CD4-positive, alpha-beta T cell (primary cell): ENCODE measurements at regions not wholly inside any gene's neighbourhood (a gene's known extent, or its start where the extent isn't known, plus 50 kb on each side); places are given as distances from the start of the nearest gene placed in this dataset.

Experiments used
- ATAC-seq: fragments of 200-7000 bp; cut with Tn5 transposase; one replicate; pipeline ENCODE4 v1.10.0; 2022; ENCODE audit warnings: mild to moderate bottlenecking; ENCODE audit not compliant: poor library complexity
- CTCF ChIA-PET: fragments of 350-600 bp; sonication (Branson Sonifier 250); formaldehyde crosslinking; loops from one replicate; lab custom pipeline; 2021; ENCODE audit warnings: antibody characterized with exemption, inconsistent platforms; lab: Charles Lee
- POLR2A ChIA-PET: fragments of 350-600 bp; sonication (Branson Sonifier 250); formaldehyde crosslinking; loops from one replicate; lab custom pipeline; 2021; ENCODE audit warnings: antibody characterized with exemption, inconsistent platforms; lab: Charles Lee
- DNase-seq, 14 experiments: peaks; one replicate each; pipeline ENCODE4 v3.0.0-alpha.2; 2013 to 2020; ENCODE audit warnings: mixed read lengths in 2 of 14
- H3K27ac ChIP-seq, 2 donors: one replicate each; pipeline versions ENCODE4 v1.5.1 to v1.7.0; 2013; ENCODE audit warnings: low read length in 2 of 2, low read depth in 1 of 2, mild to moderate bottlenecking in 1 of 2
- H3K27me3 ChIP-seq, 2 experiments: 1 replicate in 1 of 2; 2 replicates in 1 of 2; pipeline versions ENCODE4 v1.6.1 to v1.7.0; 2013; ENCODE audit warnings: low read length in 2 of 2, control low read depth in 1 of 2, mild to moderate bottlenecking in 1 of 2, moderate library complexity in 1 of 2; ENCODE audit not compliant: insufficient read depth in 2 of 2, control insufficient read depth in 1 of 2
- H3K36me3 ChIP-seq: one replicate; pipeline ENCODE4 v1.6.1; 2013; ENCODE audit warnings: low read length, control low read depth; ENCODE audit not compliant: insufficient read depth
- H3K4me1 ChIP-seq: one replicate; pipeline ENCODE4 v1.6.1; 2013; ENCODE audit warnings: low read length, control low read depth; ENCODE audit not compliant: insufficient read depth
- H3K4me3 ChIP-seq: one replicate; pipeline ENCODE4 v1.5.1; 2013; ENCODE audit warnings: mild to moderate bottlenecking, low read length, moderate library complexity
- H3K9me3 ChIP-seq, 2 experiments: 1 replicate in 1 of 2; 2 replicates in 1 of 2; pipeline versions ENCODE4 v1.6.1 to v1.7.0; 2013; ENCODE audit warnings: low read length in 2 of 2, mild to moderate bottlenecking in 2 of 2, control low read depth in 1 of 2, moderate library complexity in 1 of 2; ENCODE audit not compliant: control insufficient read depth in 1 of 2, insufficient read depth in 1 of 2
- H3K27ac Mint-ChIP-seq: one replicate; pipeline ENCODE4 v1.8.0; 2020; ENCODE audit warnings: mixed read lengths
- H3K27me3 Mint-ChIP-seq: one replicate; pipeline ENCODE4 v1.8.0; 2021; ENCODE audit warnings: mixed read lengths
- H3K36me3 Mint-ChIP-seq: one replicate; pipeline ENCODE4 v1.8.0; 2021; ENCODE audit warnings: low read depth, mixed read lengths
- H3K4me1 Mint-ChIP-seq: one replicate; pipeline ENCODE4 v1.8.0; 2021; ENCODE audit warnings: low read depth, mixed read lengths
- H3K4me3 Mint-ChIP-seq: one replicate; pipeline ENCODE4 v1.8.0; 2020; ENCODE audit warnings: mild to moderate bottlenecking, mixed read lengths
- H3K9me3 Mint-ChIP-seq: one replicate; pipeline ENCODE4 v1.8.0; 2020; ENCODE audit warnings: mixed read lengths
- CTCF ChIP-seq: fragments of 200-600 bp; IDR thresholded peaks from one replicate; pipeline ENCODE4 v1.8.0; 2022; ENCODE audit warnings: antibody characterized with exemption, mild to moderate bottlenecking
- intact Hi-C, 2 experiments: fragments of 100-400 bp; cut with DNase I in 1 of 2; cut with micrococcal nuclease in 1 of 2; formaldehyde crosslinking; loops; one replicate each; pipeline versions ENCODE4 v1.15.1 to v1.9.0; 2023 to 2025; cut with DNase I, micrococcal nuclease

- peaks cover 5% of the 10 kb centered on the region for H3K27me3 Mint-ChIP-seq
- Histone ChIP-seq H3K9me3 (no peaks in the 10 kb centered on the region), H3K27ac (no peak overlapping the region), H3K4me3 (no peak overlapping the region), H3K4me1 (no peaks in the 10 kb centered on the region), H3K36me3 (no peaks in the 10 kb centered on the region), H3K27me3 (no peaks in the 10 kb centered on the region)
- no peak overlapping the region for H3K4me3 Mint-ChIP-seq
- no peak overlapping the region for H3K27ac Mint-ChIP-seq
- CTCF ChIA-PET = interaction anchor here (1.1 kb wide), 1 partner anchor 15 kb away, joined by 3 read pairs; no protein-coding TSS in a partner anchor
- intact Hi-C loops = no loop called here
- H3K36me3 Mint-ChIP-seq = no peaks in the 10 kb centered on the region
- DNase-seq (no peak), ATAC-seq (no peak)
- POLR2A ChIA-PET = no interaction called here
- H3K9me3 Mint-ChIP-seq = no peaks in the 10 kb centered on the region
- no peak for TF ChIP-seq CTCF
- no peaks in the 10 kb centered on the region for H3K4me1 Mint-ChIP-seq
Measured at GRCh38 chr7:132733860-132734259, 157.6 kb upstream of the PLXNA4 start.

GRCh38 chr7:132732321-132732865, 156.1 kb upstream of the PLXNA4 start:
- Mint-ChIP-seq H3K9me3 (no peaks in the 10 kb centered on the region), H3K4me1 (no peaks in the 10 kb centered on the region), H3K36me3 (no peaks in the 10 kb centered on the region), H3K27me3 (peaks cover 4% of the 10 kb centered on the region), H3K4me3 (no peak overlapping the region), H3K27ac (no peak overlapping the region)
- TF ChIP-seq CTCF = no peak
- CTCF ChIA-PET = no interaction called here
- DNase-seq (no peak), ATAC-seq (no peak)
- H3K4me1 ChIP-seq = no peaks in the 10 kb centered on the region
- no peaks in the 10 kb centered on the region for H3K36me3 ChIP-seq
- intact Hi-C loops = no loop called here
- H3K27ac ChIP-seq = no peak overlapping the region
- H3K27me3 ChIP-seq = no peaks in the 10 kb centered on the region
- POLR2A ChIA-PET = interaction anchor here (0.6 kb wide), 1 partner anchor 10 kb away, joined by 6 read pairs; no protein-coding TSS in a partner anchor
- H3K4me3 ChIP-seq = no peak overlapping the region
- no peaks in the 10 kb centered on the region for H3K9me3 ChIP-seq

GRCh38 chr7:132730105-132730504, 153.8 kb upstream of the PLXNA4 start:
- CTCF ChIA-PET = no interaction called here
- H3K27ac Mint-ChIP-seq = no peak overlapping the region
- no peak for ATAC-seq

More at GRCh38 chr7:132730105-132730504, 153.8 kb upstream of the PLXNA4 start:
- Histone ChIP-seq H3K4me1 (no peaks in the 10 kb centered on the region), H3K36me3 (no peaks in the 10 kb centered on the region), H3K9me3 (no peaks in the 10 kb centered on the region), H3K4me3 (no peak overlapping the region), H3K27me3 (no peaks in the 10 kb centered on the region), H3K27ac (no peak overlapping the region)
- H3K36me3 Mint-ChIP-seq = no peaks in the 10 kb centered on the region
- no peaks in the 10 kb centered on the region for H3K9me3 Mint-ChIP-seq
- intact Hi-C loops = no loop called here
- TF ChIP-seq CTCF = no peak
- peaks cover 4% of the 10 kb centered on the region for H3K27me3 Mint-ChIP-seq
- H3K4me3 Mint-ChIP-seq = no peak overlapping the region
- DNase-seq = no peak
- H3K4me1 Mint-ChIP-seq = no peaks in the 10 kb centered on the region
- POLR2A ChIA-PET = no interaction called here
